ENCODE measurements at regions not wholly inside any gene's neighbourhood (a gene's known extent, or its start where the extent isn't known, plus 50 kb on each side); places are given as distances from the start of the nearest gene placed in this dataset.

DNA sequence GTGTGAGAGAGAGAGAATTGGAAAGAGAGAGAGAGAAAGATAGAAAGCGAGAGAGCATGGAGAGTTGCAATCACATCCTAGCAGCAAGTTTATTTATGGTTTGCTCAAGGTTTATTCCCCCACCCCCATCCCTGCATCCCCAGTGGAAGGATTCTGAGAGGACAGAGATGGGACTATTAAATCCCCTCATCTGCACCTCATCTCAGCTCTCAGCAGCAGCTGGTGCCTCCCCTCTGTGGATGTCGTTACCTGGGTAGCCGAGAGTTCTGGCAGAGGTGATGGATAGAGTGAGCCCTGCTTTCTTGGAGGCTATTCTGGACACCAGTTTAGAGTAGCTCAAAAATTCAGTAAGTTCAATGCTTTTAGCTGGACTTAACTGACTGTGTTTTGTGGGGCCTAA lies 132.0 kb upstream of the RAI2 start:
- in situ Hi-C loops (cut with MboI; ENCODE audit: low pct_unique_long_range_greater_than_20kb, low sequenced_read_pairs, unreplicated experiment), result no loop called here
- no peak for DNase-seq (ENCODE audit: low spot score)
- no peak for TF ChIP-seq CTCF (IDR thresholded peaks at IDR 0.05; ENCODE audit: extremely low read depth, insufficient read depth, missing control alignments)

DNA sequence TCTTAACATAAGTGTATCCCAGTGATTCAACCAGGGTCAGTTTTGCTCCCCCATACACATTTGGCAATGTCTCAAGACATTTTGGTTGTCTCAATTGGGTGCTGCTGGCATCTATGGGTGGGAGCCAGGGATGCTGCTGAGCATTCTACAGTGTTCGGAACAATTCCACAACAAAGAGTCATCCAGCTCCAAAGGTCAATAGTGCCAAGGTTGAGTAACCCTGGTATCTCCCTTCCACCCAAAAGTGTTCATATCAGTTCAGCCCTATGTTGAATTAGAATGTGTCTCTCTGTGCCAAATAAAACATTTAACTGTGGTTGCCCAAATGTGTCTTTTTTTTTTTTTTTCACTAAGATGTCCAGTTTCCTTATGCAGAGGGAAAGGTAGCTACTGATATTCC lies 129.4 kb upstream of the RAI2 start:
- no peak for DNase-seq (ENCODE audit: low spot score)
- in situ Hi-C loops (cut with MboI; ENCODE audit: low pct_unique_long_range_greater_than_20kb, low sequenced_read_pairs, unreplicated experiment), result no loop called here
- no peak for TF ChIP-seq CTCF (IDR thresholded peaks at IDR 0.05; ENCODE audit: extremely low read depth, insufficient read depth, missing control alignments)

DNA sequence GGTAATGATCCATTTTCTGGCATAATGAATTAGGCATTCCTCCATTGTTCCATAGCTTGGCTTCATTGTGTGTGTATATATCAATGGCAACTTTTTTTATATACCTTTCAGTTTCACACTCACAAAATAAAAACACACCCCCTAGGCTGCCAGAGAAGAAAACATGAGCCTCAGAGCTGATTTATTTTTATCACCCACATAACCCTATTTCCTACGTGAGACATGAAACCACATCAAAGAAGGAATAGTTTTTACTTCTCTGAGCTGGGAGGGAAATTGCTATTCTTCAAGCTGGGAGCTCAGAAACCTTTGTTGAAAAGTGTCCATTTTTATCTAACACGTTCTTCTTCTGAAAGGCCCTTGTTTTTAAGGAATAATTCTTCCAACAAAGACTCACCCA lies 126.7 kb upstream of the RAI2 start:
- no peak for TF ChIP-seq CTCF (IDR thresholded peaks at IDR 0.05; ENCODE audit: extremely low read depth, insufficient read depth, missing control alignments)
- no peak for DNase-seq (ENCODE audit: low spot score)
- in situ Hi-C loops (cut with MboI; ENCODE audit: low pct_unique_long_range_greater_than_20kb, low sequenced_read_pairs, unreplicated experiment), result no loop called here

- TF ChIP-seq CTCF (IDR thresholded peaks at IDR 0.05; ENCODE audit: extremely low read depth, insufficient read depth, missing control alignments), result no peak
- in situ Hi-C loops (cut with MboI; ENCODE audit: low pct_unique_long_range_greater_than_20kb, low sequenced_read_pairs, unreplicated experiment), result no loop called here
- DNase-seq (ENCODE audit: low spot score), result no peak
These were observed 125.9 kb upstream of the RAI2 start for GRCh38 chrX:17986977-17987376.

GRCh38 chrX:17986440-17986839 lies 125.3 kb upstream of the RAI2 start:
- DNase-seq (ENCODE audit: low spot score), result no peak
- in situ Hi-C loops (cut with MboI; ENCODE audit: low pct_unique_long_range_greater_than_20kb, low sequenced_read_pairs, unreplicated experiment), result no loop called here
- no peak for TF ChIP-seq CTCF (IDR thresholded peaks at IDR 0.05; ENCODE audit: extremely low read depth, insufficient read depth, missing control alignments)

DNA sequence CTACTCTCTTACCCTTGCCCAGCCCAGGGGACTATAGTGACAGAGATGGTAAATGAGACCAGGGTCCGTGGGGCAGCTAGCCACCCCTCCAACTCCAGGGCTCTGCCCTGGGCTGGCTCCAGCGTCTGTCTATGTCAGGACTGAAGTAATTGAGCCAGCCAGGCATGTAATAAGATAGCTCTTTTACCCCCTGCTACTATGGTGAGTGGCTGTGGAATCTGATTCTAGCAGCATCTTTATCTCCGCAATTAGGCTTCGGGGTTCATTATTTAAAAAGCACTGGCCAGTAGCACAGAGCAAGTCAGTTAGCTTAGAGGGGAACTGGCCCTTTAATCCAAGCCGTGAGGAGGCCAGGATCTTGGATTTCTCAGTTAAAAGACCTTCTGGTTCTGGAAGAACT lies 123.3 kb upstream of the RAI2 start:
- TF ChIP-seq CTCF (IDR thresholded peaks at IDR 0.05; ENCODE audit: extremely low read depth, insufficient read depth, missing control alignments), result no peak
- no peak for DNase-seq (ENCODE audit: low spot score)
- in situ Hi-C loops (cut with MboI; ENCODE audit: low pct_unique_long_range_greater_than_20kb, low sequenced_read_pairs, unreplicated experiment), result no loop called here

GRCh38 chrX:17983389-17983788 lies 122.3 kb upstream of the RAI2 start:
- no peak for TF ChIP-seq CTCF (IDR thresholded peaks at IDR 0.05; ENCODE audit: extremely low read depth, insufficient read depth, missing control alignments)
- in situ Hi-C loops (cut with MboI; ENCODE audit: low pct_unique_long_range_greater_than_20kb, low sequenced_read_pairs, unreplicated experiment), result no loop called here
- no peak for DNase-seq (ENCODE audit: low spot score)

Measured in GM13977 (cell line).